ENCODE measurements at regions not wholly inside any gene's neighbourhood (a gene's known extent, or its start where the extent isn't known, plus 50 kb on each side); places are given as distances from the start of the nearest gene placed in this dataset.

GRCh38 chr2:217270485-217271121 lies 410.7 kb upstream of the TNP1 start:
- no peak for TF ChIP-seq CTCF (IDR thresholded peaks at IDR 0.05; ENCODE audit: insufficient read depth, low read depth, low read length)
- no peak for TF ChIP-seq EZH2 (IDR thresholded peaks at IDR 0.05; ENCODE audit: insufficient read depth, low read length)
